ENCODE measurements at regions not wholly inside any gene's neighbourhood (a gene's known extent, or its start where the extent isn't known, plus 50 kb on each side); places are given as distances from the start of the nearest gene placed in this dataset.

DNA sequence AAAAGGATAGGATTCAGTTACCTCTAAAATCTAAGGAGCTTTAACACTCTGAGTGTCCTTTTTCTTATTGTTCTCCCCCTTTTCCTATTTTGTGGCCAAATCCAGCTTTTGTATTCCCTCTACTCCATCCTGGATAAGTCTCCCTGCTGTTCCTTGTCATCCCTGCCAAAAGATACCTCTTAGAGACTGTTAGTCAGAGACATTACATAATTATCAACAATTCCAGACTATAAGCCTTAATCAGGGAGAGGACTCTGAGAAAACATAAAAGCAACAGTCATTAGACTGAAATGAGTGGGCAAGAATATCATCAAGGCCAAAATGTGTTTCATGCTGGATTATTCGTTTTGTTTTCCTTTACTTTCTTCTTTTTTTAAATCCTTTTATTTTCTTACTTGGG, 206.9 kb downstream of the FAM47B start:
- TF ChIP-seq, protein P1, sequence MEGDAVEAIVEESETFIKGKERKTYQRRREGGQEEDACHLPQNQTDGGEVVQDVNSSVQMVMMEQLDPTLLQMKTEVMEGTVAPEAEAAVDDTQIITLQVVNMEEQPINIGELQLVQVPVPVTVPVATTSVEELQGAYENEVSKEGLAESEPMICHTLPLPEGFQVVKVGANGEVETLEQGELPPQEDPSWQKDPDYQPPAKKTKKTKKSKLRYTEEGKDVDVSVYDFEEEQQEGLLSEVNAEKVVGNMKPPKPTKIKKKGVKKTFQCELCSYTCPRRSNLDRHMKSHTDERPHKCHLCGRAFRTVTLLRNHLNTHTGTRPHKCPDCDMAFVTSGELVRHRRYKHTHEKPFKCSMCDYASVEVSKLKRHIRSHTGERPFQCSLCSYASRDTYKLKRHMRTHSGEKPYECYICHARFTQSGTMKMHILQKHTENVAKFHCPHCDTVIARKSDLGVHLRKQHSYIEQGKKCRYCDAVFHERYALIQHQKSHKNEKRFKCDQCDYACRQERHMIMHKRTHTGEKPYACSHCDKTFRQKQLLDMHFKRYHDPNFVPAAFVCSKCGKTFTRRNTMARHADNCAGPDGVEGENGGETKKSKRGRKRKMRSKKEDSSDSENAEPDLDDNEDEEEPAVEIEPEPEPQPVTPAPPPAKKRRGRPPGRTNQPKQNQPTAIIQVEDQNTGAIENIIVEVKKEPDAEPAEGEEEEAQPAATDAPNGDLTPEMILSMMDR (IDR thresholded peaks at IDR 0.05): no peak

DNA sequence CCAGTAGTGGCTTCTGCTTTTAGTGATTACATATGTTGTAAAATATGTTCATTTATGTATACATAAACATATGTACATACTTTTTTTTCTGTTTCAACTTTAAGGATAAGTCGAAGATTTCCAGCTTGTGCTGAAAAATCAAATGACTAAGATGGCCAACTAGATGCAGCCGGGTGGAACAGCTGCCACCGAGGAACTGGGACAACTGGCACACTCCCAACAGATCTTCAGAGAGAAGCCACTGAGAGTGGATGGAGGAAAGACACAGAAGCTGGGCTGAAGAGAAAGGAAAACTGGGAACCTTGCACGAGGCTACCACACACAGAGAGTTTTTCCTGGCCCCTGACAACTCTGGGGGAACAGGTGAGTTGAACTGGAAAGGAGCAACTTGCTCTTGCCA, 207.5 kb downstream of the FAM47B start:
- TF ChIP-seq, protein P1 (IDR thresholded peaks at IDR 0.05): no peak

DNA sequence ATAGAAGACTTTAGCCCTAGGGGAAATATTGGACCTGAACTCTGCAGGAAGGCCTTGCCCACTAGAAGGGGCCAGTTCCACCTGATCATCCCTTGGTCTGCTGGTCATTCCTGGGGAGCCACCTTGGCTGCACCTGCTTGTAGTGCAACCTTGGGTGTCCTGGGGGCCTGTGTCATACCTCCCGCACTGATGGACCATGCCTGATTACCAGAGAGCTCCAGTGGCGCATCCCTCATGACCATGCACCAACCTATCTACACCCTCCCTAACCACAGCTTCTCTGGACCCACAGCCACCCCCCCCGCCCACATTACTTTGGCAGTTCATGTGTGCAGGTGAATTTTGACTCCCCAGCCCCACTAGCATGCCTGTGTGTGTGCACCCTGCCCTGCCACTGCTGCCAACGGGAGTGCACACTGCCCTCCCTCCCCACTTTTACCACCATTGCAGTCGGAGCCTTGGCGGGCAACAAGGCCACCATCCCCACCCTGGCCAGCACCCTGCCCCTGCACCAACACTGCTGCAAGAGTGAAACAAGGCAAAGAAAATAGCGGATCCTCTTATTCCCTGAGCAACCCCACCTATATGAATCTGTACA, 208.1 kb downstream of the FAM47B start:
- TF ChIP-seq, protein P1 (IDR thresholded peaks at IDR 0.05): no peak

DNA sequence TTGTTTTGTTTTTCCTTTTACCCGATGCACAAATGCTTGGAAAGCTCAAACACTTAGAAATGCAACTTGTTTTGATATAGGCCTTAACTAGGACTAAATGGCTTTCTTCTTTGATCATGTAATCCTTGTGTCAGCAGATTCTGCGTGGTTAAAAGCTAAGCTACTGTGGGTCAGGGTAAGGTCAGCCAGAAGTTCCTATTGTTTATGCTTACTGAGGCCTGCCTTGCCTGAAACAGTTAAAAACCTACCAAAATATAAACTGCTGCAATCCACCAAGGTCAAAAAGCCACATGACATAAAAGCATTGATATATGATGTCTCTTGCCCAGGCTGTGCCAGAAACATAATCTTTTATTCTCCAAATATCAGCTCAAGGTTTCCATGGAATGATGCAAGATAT, 223.4 kb downstream of the FAM47B start:
- TF ChIP-seq, protein P1 (IDR thresholded peaks at IDR 0.05): no peak
